Right lobe of liver (tissue), 6 donors: ENCODE measurements at regions not wholly inside any gene's neighbourhood (a gene's known extent, or its start where the extent isn't known, plus 50 kb on each side); places are given as distances from the start of the nearest gene placed in this dataset.

Source experiments
- ATAC-seq, 4 donors: fragments of 200-7000 bp; cut with Tn5 transposase; one replicate each; pipeline ENCODE4 v1.9.1; 2020; ENCODE audit warnings: mild to moderate bottlenecking in 4 of 4, moderate library complexity in 4 of 4
- DNase-seq, 3 donors: peaks; one replicate each; pipeline ENCODE4 v3.0.0-alpha.2; 2020
- H3K27ac ChIP-seq, 3 donors: fragments of 200-600 bp; one replicate each; pipeline ENCODE4 v1.8.0; 2022
- H3K27me3 ChIP-seq, 2 donors: fragments of 200-600 bp; one replicate each; pipeline ENCODE4 v1.8.0; 2022
- H3K36me3 ChIP-seq, 4 donors: fragments of 200-600 bp; sonication (generic) in 1 of 4; one replicate each; pipeline versions ENCODE4 v1.5.1 to v1.8.0; 2017 to 2022; ENCODE audit warnings: control low read depth in 1 of 4
- H3K4me1 ChIP-seq, 4 donors: fragments of 200-600 bp; sonication (generic) in 1 of 4; one replicate each; pipeline versions ENCODE4 v1.5.1 to v1.8.0; 2017 to 2022; ENCODE audit warnings: control low read depth in 1 of 4
- H3K4me3 ChIP-seq, 3 donors: fragments of 200-600 bp; one replicate each; pipeline ENCODE4 v1.8.0; 2022
- H3K9me3 ChIP-seq, 4 donors: fragments of 200-600 bp; sonication (generic) in 1 of 4; one replicate each; pipeline versions ENCODE4 v1.5.1 to v1.8.0; 2017 to 2022; ENCODE audit warnings: control low read depth in 1 of 4
- CTCF ChIP-seq, 4 donors: fragments of 200-600 bp in 3 of 4; fragments of 450-650 bp in 1 of 4; IDR thresholded peaks; one replicate each; pipeline versions ENCODE4 v1.5.1 to v1.8.0; 2016 to 2022; ENCODE audit warnings: antibody characterized with exemption in 4 of 4, mild to moderate bottlenecking in 2 of 4
- POLR2A ChIP-seq: fragments of 450-650 bp; IDR thresholded peaks from one replicate; pipeline ENCODE4 v1.6.1; 2017; ENCODE audit warnings: antibody characterized with exemption, mild to moderate bottlenecking
- WGBS: methylation state at CpG from one replicate; pipeline ENCODE4 v1.1.6; 2018; ENCODE audit warnings: low coverage, low lambda C conversion rate; ENCODE audit not compliant: insufficient coverage; ENCODE audit errors: missing lambda C conversion rate; 5-methylcytosine and 5-hydroxymethylcytosine counted together
- intact Hi-C, 2 donors: fragments of 100-400 bp; cut with DNase I; formaldehyde crosslinking; loops; one replicate each; pipeline versions ENCODE4 v1.11.2 to v1.14.1; 2022
- donor health status: DM: no; HTN: yes; CAD: no.
- donor health status: DM: no; HTN: no; CAD: no.
- donor health status: DM: no; HTN: no; CAD: no.
- donor health status: DM: no; HTN: yes; CAD: no.
- donor health status: DM: no; HTN: yes; CAD: no.

- no peaks in the 10 kb centered on the region for H3K27me3 ChIP-seq
- no peaks in the 10 kb centered on the region for H3K4me1 ChIP-seq
- no peaks in the 10 kb centered on the region for H3K9me3 ChIP-seq
- TF ChIP-seq POLR2A = no peak
- no peak for TF ChIP-seq CTCF (IDR thresholded peaks at IDR 0.05)
- no peak overlapping the region for H3K4me3 ChIP-seq
- no peak for DNase-seq
- 67% methylated on average over 3 of the region's 3 CpGs for WGBS
- intact Hi-C loops = no loop called here
- no peak for ATAC-seq
- no peaks in the 10 kb centered on the region for H3K36me3 ChIP-seq
- H3K27ac ChIP-seq = no peak overlapping the region
These were observed 136.8 kb upstream of the SLC4A4 start for GRCh38 chr4:71201817-71202576.

GRCh38 chr4:71202705-71203104 lies 136.1 kb upstream of the SLC4A4 start:
- WGBS = 68% methylated on average over 2 of the region's 2 CpGs
- no peaks in the 10 kb centered on the region for H3K4me1 ChIP-seq

GRCh38 chr4:71204056-71204455 lies 134.8 kb upstream of the SLC4A4 start:
- peaks cover 0 to 4% (median 0%) of the 10 kb centered on the region in 4 donors for H3K4me1 ChIP-seq
- WGBS = 75% methylated on average over 2 of the region's 2 CpGs
- TF ChIP-seq CTCF (IDR thresholded peaks at IDR 0.05) (no peak), POLR2A (no peak)
- intact Hi-C loops = no loop called here
- DNase-seq = no peak
- H3K9me3 ChIP-seq = no peaks in the 10 kb centered on the region
- no peak overlapping the region for H3K27ac ChIP-seq
- ATAC-seq = no peak
- no peak overlapping the region for H3K4me3 ChIP-seq
- no peaks in the 10 kb centered on the region for H3K36me3 ChIP-seq
- H3K27me3 ChIP-seq = no peaks in the 10 kb centered on the region

More at GRCh38 chr4:71202705-71203104, 136.1 kb upstream of the SLC4A4 start:
- H3K27ac ChIP-seq = no peak overlapping the region
- H3K36me3 ChIP-seq = no peaks in the 10 kb centered on the region
- intact Hi-C loops = no loop called here
- no peaks in the 10 kb centered on the region for H3K27me3 ChIP-seq
- DNase-seq = no peak
- no peak overlapping the region for H3K4me3 ChIP-seq
- H3K9me3 ChIP-seq = no peaks in the 10 kb centered on the region
- no peak for ATAC-seq
- no peak for TF ChIP-seq POLR2A
- no peak for TF ChIP-seq CTCF (IDR thresholded peaks at IDR 0.05)

GRCh38 chr4:71206763-71207162 lies 132.1 kb upstream of the SLC4A4 start:
- Histone ChIP-seq H3K9me3 (no peaks in the 10 kb centered on the region), H3K27me3 (no peaks in the 10 kb centered on the region), H3K27ac (no peak overlapping the region), H3K4me1 (peaks cover 0 to 21% (median 6%) of the 10 kb centered on the region in 4 donors), H3K4me3 (no peak overlapping the region), H3K36me3 (peaks cover 0 to 2% (median 0%) of the 10 kb centered on the region in 4 donors)
- ATAC-seq = no peak
- TF ChIP-seq CTCF (IDR thresholded peaks at IDR 0.05) (no peak), POLR2A (no peak)
- intact Hi-C loops = no loop called here
- no peak for DNase-seq
- 86% methylated on average over 3 of the region's 3 CpGs for WGBS
